Skin of body (tissue), 1 donor: ENCODE measurements at regions not wholly inside any gene's neighbourhood (a gene's known extent, or its start where the extent isn't known, plus 50 kb on each side); places are given as distances from the start of the nearest gene placed in this dataset.
"Not testable (repeated sequence)": the region's sequence is repeated elsewhere in the genome, so short reads cannot be mapped to it uniquely, and the experiment has no call there.

ENCODE experiments used
- DNase-seq: peaks from one replicate; lab custom pipeline; 2025; lab: John Stamatoyannopoulos, UW

DNA sequence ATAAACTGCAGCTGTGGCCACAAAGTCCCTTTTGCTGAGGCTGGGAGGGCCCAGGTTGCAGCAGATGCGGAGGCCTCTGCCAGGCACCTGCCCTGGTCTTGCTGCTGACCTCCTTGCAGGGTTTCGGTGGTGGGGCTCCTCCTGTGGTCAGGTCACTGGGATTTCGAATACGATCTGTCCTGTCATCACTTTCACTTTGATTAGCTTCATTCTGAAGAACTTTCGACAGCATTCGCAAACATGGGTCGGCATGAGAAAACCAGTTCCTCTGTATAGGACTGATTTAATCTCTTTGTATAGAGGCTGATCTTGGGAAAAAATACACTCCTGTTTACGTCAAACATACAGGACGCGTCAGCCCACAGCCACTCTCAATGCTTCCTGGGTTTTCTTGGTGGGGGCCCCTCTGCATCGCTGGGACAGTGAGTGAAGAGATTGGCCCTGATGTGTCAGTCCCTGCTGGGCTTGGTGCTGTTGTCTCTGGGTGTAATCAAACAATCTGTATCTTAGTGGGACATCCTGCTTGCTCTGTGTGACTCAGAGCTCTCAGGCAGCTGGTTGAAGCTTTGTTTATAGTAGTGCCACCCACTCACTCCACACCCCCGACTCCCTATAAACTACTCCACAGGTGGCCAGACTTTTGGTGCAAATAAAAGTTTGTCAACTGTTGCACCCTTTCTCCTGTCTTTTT, 209.4 kb upstream of the CXCR4 start:
- DNase-seq, result no peak

- DNase-seq, result no peak
Measured at GRCh38 chr2:136325844-136326331, 207.9 kb upstream of the CXCR4 start.

GRCh38 chr2:136324966-136325365, 207.0 kb upstream of the CXCR4 start:
- DNase-seq, result no peak

DNA sequence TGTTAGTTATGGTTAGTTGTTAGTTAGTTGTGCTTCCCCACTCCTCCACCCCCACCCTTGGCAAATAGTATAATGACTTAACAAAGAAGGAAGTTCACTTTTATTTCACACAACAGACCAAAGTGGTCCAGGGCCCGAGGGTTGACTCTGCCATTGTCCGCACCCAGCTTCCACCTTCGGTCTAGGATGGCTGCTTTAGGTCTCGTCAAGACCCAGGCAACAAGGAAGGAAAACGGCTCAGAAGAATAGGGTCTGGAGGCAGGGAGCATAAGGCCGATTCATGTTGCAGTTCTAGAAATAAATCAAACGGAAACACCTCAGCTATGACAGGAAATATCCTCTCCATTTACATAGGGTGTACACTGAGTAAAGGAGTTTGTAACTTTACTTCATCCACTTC, 206.0 kb upstream of the CXCR4 start:
- no peak for DNase-seq

- no peak for DNase-seq
Measured at GRCh38 chr2:136323195-136323594, 205.2 kb upstream of the CXCR4 start.

DNA sequence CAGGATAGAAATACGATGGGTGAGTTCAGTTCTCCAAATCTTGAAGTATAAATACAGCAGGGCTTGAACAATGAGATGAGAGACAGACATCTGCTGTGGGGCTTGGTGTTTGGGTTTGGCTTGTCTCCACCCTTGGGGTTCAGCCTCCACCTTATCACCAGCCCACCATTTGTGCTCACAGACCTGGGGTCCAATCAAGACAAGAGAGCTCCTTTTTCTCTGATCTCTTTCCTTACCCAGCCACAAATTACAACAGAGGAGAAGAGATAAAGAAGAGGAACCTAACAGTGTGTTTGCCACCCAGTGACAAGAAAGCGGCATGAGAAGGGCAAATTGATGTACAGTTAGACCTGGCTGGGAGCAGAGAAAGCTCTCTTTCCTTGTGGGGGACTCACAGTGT, 204.5 kb upstream of the CXCR4 start:
- DNase-seq, result no peak

DNA sequence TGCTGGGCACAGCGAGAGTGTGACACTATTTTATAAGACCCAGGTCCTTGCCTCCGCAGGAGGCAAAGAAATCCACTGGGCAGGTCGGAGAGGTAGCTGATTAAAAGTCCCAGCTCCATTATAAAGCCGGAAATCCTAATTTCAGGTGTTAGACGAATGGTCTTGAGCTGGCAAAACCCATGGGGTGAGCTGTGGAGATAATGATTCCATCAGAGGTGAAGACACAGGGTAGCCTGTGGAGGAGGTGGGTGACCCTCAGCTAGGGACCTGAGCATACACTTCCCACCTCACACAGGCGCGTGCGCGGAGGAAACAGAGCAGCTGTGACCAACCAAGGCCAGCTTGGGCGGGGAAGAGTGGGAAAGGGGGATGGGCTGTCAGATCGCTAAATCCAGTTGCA, 201.7 kb upstream of the CXCR4 start:
- no peak for DNase-seq

GRCh38 chr2:136319237-136319636, 201.3 kb upstream of the CXCR4 start:
- no peak for DNase-seq

DNA sequence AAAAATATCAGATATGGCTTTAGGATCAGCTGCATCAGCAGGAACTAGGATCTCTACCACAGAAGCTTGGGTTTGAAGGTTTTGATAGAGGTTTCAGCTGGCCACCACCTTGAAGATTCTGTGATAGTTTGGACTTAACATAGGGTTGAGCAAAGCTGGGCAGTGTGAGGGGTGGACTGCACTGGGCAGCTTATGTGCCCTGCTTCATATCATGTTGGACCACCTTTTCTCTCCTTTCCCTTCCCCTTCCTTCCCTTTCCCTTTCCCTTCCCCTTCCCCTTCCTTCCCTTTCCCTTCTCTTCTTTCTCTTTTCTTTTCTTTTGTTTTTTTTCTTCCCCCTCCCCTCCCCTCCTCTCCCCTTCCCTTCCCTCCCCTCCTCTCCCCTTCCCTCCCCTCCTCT, 196.3 kb upstream of the CXCR4 start:
- DNase-seq, result no peak

DNA sequence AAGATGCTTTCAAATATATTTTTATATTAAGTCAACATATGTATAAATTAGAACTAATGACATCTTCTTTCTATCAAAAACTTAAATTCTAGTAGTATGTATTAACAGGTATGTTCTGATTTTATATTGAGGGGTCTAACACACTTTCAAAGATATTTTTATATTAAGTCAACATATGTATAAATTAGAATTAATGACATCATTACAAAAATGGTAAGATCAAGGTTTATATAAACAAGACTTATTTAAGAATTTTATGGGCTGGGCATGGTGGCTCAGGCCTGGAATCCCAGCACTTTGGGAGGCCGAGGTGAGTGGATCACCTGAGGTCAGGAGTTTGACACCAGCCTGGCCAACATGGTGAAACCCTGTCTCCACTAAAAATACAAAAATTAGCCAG, 194.6 kb upstream of the CXCR4 start:
- not testable (repeated sequence) for DNase-seq

DNA sequence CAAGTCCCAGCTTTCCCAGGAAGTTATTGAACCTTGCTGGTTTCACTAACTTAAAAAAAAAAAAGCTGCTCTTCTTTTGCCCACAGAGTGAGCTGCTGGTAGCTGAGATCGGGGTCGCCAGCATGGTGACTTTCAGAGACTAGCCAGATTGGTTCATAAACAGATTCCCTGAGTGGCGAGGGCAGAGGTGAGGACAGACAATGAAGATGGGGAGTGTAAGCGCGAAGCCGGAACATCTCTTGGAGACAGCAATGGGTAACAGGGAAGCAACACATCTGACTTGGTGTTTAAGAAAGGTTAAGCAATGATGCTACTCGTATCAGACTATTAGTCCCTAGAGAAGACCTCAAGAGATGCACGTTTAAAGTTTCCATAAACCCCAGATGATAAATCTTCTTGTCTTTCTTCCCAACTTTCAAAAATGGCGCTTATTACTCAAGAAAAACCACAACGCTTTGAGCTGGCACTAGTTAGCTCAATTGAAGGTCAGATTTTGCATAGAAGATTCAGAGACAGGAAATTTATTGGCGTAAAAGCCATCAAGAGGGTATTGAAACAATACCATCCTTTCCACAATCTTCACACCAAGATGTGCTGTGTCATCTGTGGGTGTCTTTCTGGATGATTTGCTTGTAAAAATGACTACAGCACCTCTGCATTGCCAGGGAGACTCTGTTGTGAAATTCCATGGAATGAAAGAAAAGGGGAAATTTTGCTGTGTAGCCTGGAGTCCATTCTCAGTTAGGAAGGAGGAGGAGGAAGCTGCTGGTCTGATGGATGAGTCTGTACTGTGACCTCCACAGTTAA, 193.1 kb upstream of the CXCR4 start:
- DNase-seq, result no peak

DNA sequence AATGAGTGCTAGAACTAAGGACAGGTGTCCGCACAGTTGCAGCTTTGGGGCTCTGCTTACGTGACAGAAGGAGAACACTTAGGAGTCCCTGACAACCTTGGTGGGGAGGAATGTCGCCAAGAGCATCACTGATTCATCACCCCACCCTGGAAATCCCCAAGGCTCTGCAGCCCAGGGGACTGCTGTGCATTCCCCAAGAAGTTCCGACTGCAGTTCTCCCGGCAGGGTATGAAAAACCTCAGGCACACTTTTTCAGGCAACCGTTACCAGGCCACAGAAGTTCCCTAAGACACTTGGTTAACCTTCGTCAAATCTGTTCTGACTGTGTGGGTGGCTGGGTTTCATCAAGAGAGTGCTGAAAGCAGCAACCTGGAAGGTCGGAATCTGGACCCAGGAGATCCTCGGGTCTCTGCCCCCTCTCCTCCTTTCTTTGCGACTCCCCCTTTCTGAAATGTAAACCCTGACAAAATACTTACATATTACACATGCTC, 192.1 kb upstream of the CXCR4 start:
- DNase-seq, result no peak

GRCh38 chr2:136308611-136309010, 190.7 kb upstream of the CXCR4 start:
- no peak for DNase-seq

GRCh38 chr2:136306836-136307235, 188.9 kb upstream of the CXCR4 start:
- DNase-seq, result no peak

- DNase-seq, result no peak
Measured at GRCh38 chr2:136305517-136306192, 187.7 kb upstream of the CXCR4 start.

GRCh38 chr2:136301006-136301405, 183.1 kb upstream of the CXCR4 start:
- DNase-seq, result no peak

DNA sequence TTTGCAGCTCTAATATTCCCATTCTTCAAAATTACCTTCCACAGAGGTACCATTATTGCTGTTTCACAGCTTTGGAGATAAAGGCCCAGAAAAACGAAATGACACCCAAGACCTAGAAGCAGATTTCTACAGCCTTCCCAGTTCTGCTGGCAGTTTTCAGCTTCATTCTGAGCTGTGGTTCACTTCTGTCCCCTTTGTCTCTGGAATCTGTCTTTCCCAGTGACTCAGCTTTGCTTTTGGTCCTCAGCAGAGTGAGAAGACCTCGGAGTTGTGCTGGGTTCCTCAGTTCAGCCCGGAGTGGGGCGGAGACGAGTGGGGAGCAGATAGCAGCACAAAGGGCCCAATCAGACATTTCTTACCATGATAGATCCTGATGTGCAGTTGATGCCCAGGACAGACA, 180.7 kb upstream of the CXCR4 start:
- no peak for DNase-seq

DNA sequence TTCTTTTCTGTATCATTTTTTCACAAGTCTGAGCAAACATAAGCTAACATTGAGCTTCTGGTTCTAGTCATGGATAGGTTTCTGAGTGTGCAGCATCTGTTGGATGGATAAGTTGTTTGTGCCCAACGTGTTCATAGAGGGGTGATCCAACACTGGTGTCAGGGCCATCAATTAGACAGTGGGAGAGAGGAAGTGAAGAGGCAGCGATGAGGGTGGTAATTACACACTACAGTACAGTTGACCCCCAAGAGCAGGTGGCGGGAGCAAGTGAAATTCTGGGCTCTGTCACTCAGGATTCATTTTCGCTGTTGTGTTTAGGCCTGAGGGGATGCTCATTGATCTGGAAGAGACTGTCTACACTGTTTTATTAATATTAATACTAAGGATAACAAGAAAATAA, 180.0 kb upstream of the CXCR4 start:
- no peak for DNase-seq

DNA sequence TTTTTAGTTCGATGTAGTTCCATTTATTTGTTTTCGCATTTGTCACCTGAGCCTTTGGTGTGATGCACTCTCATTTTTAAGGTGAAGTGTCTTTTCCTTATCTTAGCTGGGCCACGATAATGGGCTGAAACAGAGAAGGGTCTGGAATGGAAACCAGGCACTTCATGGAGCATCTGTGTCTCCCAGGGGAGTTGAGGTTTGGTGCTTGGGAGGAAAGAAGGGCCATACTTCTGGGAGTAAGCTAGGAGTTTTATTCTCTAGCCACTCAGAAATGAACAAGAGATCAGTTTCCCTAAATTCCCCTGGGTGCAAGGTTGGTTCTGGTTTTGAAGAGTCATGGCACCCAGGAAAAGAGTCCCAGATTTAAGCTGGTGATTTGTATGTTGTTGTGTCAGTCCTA, 179.4 kb upstream of the CXCR4 start:
- no peak for DNase-seq

DNA sequence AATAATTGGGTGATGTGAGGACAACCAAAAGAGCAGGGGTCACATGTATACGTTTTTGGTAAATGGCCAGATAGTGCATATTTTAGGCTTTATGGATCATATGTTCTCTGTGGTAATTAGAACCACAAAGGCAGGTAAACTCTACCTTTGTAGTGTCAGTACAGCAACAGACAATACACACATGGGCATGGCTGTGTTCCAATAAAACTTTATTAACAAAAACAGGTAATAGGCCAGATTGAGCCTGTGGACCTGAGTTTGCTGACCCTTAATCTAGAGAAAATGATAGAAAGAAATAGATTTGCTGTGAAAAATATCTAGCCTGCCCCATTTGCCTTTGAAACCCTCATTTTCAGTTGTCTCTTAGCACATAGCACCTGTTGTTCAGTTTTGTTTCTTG, 177.2 kb upstream of the CXCR4 start:
- DNase-seq, result no peak

- DNase-seq, result no peak
Measured at GRCh38 chr2:136291871-136292270, 173.9 kb upstream of the CXCR4 start.

DNA sequence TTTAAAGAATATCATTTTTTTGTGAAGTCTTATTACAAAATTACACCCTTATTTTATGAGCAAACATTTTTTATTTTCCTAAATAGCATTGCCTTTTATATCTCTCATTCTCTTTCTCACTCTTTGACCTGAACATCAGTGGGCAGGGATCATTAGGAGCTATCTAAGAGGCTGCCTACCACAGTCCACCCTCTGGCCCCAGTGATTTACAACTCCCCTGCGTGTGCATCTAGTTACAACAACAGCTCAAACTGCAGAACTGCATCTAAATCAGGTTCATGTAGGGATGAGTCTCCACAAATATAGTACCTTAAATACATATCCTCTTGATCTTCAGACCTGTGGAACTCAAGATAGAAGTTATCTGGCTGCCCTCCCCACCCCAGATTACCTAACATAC, 172.4 kb upstream of the CXCR4 start:
- no peak for DNase-seq
